Activated CD8-positive, alpha-beta memory T cell treated with anti-CD3 and anti-CD28 coated beads for 36 hours (primary cell): ENCODE measurements at regions not wholly inside any gene's neighbourhood (a gene's known extent, or its start where the extent isn't known, plus 50 kb on each side); places are given as distances from the start of the nearest gene placed in this dataset.

Source experiments
- CTCF ChIA-PET: fragments of 350-600 bp; sonication (Branson Sonifier 250); formaldehyde crosslinking; loops from one replicate; lab custom pipeline; 2021; ENCODE audit warnings: antibody characterized with exemption; lab: Charles Lee
- POLR2A ChIA-PET: fragments of 350-600 bp; sonication (Branson Sonifier 250); formaldehyde crosslinking; loops from one replicate; lab custom pipeline; 2021; ENCODE audit warnings: antibody characterized with exemption; lab: Charles Lee

DNA sequence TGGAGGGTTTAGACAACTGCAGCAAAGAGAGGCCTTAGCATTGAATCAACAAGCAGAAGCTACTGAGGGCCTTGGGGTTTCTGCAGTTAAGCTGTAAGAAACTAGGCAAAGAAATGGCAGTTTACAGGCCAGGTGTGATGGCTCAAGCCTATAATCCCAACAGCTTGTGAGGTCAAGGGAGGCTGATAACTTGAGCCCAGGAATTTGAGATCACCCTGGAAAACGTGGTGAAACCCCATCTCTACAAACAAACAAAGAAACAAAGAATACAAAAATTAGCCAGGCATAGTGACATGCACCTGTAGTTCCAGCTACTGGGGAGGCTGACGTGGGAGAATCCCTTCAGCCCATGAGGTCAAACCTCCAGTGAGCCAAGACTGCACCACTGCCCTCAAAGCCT is 421.6 kb upstream of the CHST9 start:
- ChIA-PET POLR2A (no interaction called here), CTCF (interaction anchor here (0.7 kb wide), 1 partner anchor 58 kb away, joined by 3 read pairs; no protein-coding TSS in a partner anchor)

GRCh38 chr18:27605107-27605834 is 420.2 kb upstream of the CHST9 start:
- ChIA-PET CTCF (no interaction called here), POLR2A (no interaction called here)

DNA sequence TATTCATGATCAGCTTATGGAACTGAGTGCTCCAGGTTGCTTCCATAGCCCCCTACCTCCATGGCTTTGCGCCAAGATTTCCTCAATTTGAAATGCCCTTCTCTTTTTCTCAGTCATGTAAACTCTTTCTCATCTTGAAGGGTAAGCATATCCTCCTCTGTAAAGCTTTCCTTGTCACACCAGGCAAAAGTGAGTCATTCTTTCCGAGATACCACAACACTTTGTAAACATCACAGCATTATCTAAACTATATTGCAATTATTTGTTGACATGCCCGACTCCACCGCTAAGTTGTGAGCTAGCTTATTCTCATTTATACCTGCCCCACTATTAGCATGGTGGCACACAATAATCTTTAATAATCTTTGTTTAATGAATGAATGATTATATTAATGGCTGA is 419.5 kb upstream of the CHST9 start:
- CTCF ChIA-PET: no interaction called here
- POLR2A ChIA-PET: no interaction called here

DNA sequence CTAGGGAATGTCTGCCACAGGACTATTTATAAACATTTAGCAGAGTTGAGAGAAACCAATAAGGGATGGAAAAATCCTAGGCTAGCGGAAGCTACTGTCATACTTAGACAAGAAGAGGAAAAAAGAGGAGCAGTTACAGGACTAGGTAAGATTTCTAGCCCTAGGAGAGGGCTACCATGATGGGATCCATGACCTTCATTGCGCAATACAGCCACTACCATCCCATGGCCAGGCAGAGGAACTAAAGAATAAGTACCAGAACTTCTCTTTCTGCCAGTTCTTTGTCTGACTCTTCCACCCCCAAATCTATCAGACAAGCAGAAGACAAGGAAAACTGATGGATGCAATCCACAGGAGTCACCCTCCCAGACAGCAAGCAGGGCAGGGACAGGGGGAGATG is 417.0 kb upstream of the CHST9 start:
- CTCF ChIA-PET: no interaction called here
- POLR2A ChIA-PET: no interaction called here

DNA sequence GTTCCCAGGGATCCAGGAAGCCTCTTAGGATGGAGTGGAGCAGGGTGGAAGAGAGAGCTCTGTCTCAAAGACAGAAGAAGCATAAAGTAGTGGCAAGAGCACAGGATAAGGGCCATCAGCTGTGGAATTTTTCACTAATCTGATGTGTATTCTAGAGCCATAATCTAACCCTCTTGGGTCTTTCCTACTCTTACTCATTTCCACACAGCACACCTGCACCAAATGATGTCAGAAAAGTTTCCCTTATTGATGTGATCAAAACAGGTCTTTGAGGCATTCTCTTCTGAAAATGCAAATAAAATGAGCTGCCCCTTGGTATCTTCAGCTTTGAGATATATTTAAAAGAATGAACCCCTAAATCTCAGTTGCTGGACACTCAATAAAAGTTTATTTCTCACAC is 415.1 kb upstream of the CHST9 start:
- ChIA-PET POLR2A (no interaction called here), CTCF (no interaction called here)

- POLR2A ChIA-PET: no interaction called here
- CTCF ChIA-PET: no interaction called here
Measured at GRCh38 chr18:27599202-27599829, 414.2 kb upstream of the CHST9 start.

- ChIA-PET CTCF (no interaction called here), POLR2A (no interaction called here)
Measured at GRCh38 chr18:27595113-27595838, 410.2 kb upstream of the CHST9 start.

- ChIA-PET CTCF (no interaction called here), POLR2A (no interaction called here)
Measured at GRCh38 chr18:27585602-27586173, 400.6 kb upstream of the CHST9 start.

GRCh38 chr18:27583466-27583865 is 398.4 kb upstream of the CHST9 start:
- ChIA-PET POLR2A (no interaction called here), CTCF (no interaction called here)

DNA sequence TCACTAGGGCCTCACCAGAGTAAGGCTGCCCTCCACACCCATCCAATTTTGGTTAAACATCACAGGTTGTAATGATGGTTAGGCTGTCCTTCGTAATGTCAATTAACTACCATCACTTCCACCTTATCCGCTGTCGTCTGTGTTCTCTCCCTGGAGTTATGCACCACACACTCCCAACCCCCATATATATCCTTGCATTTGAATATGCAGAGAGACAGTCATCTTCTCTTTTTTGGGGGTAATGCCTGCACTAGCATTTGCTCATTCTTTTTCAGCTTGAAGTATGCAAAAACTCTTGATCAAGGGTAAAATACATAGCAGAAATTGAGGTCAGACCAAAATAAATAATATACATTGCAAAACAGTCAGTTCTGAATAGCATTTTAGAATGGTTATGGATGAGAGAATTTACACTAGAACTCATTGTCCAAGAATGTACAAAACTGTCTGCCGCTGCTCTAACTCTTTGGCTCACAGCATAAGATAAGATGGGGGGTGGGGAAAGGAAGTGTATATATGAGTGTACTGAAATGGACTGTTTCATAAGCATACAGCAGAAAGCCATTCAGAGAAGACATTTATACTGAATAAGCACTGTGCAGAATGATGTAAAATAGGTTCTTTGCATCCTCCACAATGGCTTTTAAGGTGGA is 397.8 kb upstream of the CHST9 start:
- ChIA-PET CTCF (no interaction called here), POLR2A (no interaction called here)

GRCh38 chr18:27581296-27581904 is 396.3 kb upstream of the CHST9 start:
- ChIA-PET CTCF (no interaction called here), POLR2A (no interaction called here)

GRCh38 chr18:27579364-27579763 is 394.3 kb upstream of the CHST9 start:
- ChIA-PET CTCF (no interaction called here), POLR2A (no interaction called here)

DNA sequence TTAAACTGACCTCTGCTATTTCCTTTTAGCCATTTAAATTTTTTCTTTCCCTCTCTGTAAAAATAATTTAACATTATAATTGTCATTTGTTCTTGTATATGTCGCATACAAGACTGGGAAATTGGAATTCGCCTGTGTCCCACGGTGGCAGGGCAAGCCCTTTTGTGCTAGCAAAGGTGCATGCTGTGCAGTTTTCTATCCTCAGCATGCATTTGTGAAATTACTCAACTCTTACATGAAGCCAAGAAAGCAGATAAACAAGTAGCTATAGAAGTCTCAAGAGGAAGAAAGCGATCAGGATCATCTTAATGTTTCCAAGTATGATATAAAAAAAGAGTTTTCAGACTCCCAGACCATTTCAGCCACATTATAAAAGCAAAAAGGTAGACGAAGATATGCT is 392.6 kb upstream of the CHST9 start:
- ChIA-PET CTCF (no interaction called here), POLR2A (no interaction called here)

DNA sequence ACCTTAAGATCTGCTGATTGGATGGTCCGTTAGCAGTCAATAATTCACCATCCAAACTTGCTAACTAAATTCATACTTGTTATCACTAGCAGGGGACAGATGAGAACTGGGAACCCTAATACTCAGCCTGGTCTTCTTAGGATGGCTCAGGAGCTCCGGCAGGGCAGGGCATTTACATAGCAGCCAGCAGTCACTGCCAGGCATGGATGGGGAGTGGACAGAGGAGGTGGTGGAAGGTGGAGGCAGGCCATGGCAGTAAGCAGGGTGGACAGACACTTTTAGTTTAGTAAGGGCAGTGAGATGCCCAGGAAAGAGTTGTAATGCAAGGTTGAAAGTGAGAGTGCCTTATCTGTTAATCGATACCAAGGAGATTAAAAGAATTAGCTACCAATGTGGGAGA is 392.2 kb upstream of the CHST9 start:
- ChIA-PET CTCF (no interaction called here), POLR2A (no interaction called here)

GRCh38 chr18:27567434-27567833 is 382.3 kb upstream of the CHST9 start:
- CTCF ChIA-PET: no interaction called here
- POLR2A ChIA-PET: no interaction called here

DNA sequence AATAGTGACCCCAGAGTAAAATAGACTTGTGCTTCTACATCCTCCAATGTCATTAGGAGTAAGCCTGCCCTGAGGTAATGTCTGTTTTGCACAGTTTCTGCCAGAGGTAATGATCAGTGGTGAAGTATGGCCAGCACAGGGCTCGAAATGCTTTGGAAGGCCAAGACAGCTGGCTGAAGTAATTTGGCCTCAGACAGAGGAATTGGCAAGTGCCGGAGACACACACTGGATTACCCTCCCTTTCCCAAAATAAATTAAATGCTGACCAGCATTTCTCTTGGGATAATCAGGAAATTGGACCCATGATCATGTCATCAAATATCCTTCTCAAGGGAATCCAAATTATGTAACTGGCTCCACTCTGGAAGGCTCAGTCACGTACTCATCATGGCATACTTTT is 379.0 kb upstream of the CHST9 start:
- CTCF ChIA-PET: no interaction called here
- POLR2A ChIA-PET: no interaction called here

DNA sequence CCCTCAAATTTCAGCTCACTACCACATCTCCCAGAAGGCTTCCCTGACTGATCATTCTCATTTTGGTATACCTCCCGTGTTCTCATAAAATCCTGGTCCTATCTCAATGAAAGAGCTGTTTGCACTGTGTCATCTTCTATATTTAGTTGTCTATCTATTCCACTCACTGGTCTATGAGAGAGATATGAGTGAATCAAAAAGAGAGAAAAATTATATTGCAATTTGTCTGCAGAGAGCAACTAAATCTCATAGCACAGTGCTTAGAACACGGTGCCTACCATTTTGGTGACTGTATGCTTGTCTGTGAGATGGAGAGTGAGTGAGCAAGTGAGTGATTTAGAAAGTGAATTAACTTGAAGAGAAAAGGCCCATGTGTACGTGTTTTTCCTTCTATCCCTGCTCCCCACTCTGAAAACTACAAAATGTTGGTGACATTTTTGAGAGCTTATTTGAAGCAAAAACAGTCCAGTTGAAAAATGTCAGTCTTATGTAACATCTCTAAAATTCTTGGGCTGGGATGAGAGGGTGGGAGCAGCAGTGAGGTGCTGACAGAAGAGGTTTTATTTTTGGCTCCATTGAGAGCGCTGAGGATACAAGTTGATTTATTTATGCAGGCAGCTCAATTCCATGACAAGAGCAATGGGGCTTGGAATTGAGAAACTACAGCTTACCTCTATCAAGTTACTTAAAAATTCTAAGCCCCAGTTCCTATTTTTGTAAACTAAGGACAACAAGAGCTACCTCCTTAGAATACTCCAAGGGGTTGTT is 373.5 kb upstream of the CHST9 start:
- ChIA-PET CTCF (no interaction called here), POLR2A (no interaction called here)

- ChIA-PET CTCF (no interaction called here), POLR2A (no interaction called here)
Measured at GRCh38 chr18:27556741-27557140, 371.6 kb upstream of the CHST9 start.
